NCI-H1092 treated with DMSO at 0.1 percent for 48 hours (cell line): ENCODE measurements at regions not wholly inside any gene's neighbourhood (a gene's known extent, or its start where the extent isn't known, plus 50 kb on each side); places are given as distances from the start of the nearest gene placed in this dataset.

Experiments used
- DNase-seq: peaks from one replicate; lab custom pipeline; 2025; lab: John Stamatoyannopoulos, UW

DNA sequence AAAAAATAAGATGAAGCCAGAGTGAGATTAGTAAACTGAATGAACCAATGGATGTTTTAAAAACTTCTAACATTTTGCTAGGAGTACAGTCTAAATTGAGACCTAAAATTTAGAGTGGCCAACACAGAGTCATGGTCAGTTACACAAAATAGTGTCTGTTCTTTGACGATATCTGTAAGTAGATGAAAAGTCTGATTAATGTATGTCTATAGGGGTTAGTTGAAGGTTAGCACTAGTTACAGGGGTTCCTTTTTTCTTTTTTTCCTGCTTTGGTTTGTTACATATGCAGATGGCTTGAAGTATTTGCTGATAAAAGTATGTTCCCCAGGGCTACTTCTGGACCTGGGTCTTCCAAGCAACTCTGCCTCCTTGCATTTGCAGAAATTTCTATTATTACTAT lies 90.1 kb upstream of the MTPN start:
- no peak for DNase-seq

DNA sequence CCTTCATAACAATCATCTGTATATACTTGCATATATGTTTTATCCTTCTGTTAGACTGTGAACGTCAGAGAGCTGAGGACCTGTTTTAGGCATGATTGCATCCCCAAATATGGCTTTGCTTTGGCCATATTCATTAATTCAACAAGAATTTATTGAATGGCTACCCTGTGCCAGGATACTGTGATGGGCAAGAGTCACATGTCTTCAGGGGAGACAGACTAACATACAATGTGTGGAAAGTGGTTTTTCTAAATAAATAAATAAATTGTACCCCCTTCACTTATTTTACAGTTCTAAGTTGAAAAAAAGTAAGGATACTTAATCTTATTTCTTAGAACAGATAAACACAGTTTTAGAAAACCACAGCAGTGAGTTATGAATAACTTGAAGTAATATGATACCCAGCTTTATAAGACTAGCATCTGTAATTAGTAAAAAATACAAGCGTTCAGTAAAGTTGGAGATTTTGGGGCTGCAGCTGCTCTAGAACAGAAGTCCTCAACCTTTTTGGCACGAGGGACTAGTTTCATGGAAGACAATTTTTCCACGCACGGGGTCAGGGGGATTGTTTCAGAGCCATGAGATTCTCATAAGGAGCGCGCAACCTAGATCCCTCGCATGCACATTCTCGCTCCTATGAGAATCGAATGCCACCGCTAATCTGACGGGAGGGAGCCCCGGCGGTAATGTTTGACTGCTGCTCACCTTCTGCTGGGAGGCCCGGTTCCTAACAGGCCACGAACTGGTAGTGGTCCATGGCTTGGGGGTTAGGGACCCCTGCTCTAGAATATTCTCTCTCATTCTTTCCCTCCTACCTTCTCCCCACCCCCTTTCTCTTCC lies 89.4 kb upstream of the MTPN start:
- DNase-seq = no peak

DNA sequence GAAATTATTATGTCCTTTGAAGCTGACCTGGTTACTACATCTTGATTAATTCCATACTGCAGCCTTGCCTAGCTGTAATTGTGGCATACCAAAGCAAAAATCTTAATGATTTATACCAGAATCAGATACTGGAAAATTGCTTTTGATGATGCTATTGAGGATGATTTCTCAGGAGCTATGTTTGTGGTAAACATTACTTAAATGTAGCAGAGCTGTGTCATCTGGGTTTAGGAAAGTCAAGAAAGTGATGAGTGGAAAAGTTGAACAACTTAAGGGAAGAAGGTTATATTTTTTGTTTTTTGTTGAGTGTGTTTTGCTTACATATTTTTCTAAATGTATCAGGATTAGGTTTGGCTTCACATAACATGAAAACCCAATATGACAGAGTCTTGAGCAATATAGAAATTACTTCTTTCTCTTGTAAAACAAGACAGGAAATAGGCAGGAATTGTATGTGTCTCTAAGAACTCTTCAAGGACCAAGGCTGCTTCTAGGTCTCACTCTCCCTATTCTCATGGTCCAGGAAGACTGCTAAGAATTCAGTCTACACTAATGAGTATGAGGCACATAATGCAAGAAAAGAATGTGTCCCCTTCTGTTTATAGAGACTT lies 87.6 kb upstream of the MTPN start:
- no peak for DNase-seq

DNA sequence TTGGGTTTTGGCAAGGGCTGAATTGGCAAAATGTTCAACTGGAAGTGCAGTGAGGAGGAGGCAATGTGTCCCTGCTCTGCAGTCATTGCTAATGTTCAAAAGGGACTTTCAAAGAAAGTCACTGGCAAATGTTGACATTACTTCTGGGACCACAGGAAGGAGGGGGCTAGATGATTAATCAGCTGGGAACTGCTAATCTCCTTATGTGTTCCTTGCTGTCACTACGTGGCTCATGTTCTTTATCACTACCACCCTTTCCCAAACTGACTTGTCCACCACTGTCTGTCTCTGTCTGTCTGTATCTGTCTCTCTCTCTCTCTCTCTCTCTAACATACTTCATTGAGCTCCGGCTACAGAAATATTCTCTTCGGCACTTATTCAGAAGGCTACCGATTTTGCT lies 86.9 kb upstream of the MTPN start:
- no peak for DNase-seq

DNA sequence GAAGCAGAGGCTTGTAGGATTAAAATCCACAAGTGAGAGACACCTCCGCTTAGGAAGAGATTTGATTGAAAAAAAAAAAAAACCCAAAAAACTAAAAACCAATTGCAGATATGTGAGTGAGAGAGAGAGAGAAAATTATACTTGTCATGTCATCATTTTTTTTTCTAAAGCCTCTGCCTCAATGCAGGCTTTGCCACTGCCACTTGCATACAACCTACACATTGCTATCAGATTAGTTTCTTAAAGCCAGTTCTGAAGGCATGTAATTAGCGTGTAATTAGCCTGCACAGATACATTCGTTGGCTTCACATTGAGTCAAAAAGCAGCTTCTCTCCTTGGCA lies 86.1 kb upstream of the MTPN start:
- no peak for DNase-seq

DNA sequence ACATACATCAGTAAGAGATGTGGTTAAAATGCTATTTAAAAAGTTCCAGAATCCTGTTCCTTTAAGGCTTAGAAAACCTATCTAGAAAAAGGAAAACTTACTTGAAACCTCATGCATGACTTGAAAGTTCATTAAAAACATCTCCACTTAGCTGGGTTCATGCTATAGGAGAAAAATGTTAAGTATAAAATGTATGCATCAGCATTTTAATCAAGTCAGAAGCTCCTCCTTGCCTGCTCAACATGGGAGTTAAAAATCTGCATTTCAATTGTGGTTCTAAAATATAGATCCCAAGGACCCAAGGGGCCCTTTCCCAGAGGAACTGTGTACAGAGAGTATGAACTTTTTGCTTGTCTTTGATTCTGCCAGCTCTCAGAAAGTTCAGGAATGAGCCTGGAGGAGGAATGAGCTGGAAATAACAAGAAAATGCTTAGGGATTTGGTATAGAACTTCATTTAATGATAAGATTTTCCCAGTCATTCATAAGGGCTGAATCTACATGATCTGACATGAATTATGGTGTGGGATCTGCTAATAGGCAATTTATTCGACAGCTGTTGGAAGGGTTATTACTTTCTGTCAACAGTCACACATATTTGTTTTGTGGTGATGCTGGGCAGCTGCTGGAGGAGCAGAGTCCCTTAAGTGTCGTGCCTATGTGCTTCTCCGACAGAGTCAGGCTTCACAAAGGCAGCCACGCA lies 85.6 kb upstream of the MTPN start:
- DNase-seq = peak; percentile 38

DNA sequence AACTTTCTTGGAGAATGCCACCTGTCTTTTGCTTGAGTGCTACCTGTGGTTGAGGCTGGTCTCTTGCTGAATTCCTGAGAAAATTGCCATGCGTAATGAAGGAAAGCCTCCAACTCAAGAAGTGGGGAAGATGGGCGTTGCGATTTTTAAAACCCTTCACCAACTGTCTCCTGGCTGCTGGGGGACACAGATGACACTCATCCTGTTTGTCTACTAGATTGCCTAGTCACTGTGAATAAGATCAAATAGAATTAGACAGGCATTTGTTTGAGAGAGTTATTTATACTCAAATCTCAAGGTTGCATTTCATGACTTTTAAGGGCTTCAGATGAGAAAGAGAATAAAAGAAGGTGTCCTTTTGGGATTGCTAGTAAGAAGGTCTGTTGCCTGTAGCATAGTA lies 84.3 kb upstream of the MTPN start:
- no peak for DNase-seq

DNA sequence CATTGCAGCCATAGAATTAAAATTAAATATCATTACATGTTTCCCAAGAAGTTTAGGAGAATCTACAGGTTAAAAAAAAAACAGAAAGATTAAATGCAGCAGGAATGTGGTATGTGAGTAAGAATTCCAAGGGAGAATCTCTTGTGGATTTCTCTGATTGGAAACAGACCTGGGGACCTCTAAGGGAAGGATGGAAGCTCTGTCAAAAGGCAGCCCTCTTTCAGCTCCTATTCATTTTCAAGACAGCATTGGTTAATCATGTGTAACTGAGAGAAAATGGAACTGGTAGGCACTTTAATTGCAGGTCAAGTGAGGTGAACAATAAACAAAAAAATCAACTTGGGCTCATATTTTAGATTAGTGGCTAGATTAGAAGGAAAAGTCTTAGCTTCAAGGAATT lies 81.4 kb upstream of the MTPN start:
- no peak for DNase-seq

DNA sequence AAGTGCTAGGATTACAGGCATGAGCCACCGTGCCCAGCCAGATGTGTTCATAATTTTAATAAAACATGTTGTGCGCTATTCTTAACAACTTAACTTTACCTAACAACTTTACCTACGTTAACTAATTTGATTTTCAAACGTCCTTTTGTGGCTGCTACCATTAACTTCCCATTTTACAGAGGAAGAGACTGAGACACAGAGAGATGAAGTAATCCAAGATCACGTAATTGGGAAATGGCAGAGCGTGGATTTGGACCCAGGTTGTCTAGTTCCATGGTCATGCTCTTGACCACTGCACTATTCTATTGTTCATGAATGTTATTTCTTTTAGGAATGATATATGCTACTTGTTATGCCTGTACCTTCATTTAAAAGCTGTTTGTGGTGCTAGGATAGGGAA lies 80.3 kb upstream of the MTPN start:
- DNase-seq = no peak

DNA sequence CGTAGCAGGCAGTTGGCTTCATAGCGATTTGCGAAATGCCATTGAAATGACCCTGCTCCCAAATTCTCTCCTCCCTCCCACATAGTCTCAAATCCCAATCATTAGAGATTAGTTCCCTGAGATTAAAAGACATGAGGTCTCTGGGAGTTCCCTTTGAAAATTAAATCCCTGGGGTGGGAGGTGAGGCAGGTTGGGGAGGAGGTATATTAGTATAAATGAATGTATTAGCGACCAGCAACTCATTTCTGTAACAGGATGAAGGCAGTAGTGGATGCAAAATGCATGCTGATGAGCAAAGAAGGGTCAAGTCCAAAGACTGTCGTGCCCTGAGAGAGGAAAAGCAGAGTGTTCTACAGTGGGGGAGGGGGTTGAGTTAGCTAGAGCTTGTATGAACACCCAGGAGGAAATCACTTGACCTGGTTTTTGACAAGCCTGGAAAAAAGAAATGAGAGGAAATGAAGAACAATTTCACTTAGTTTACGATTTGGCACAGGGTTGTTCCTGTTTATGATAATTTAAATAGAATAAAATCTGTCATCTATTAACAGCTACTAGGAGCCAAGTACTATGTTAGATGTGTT lies 79.6 kb upstream of the MTPN start:
- no peak for DNase-seq

DNA sequence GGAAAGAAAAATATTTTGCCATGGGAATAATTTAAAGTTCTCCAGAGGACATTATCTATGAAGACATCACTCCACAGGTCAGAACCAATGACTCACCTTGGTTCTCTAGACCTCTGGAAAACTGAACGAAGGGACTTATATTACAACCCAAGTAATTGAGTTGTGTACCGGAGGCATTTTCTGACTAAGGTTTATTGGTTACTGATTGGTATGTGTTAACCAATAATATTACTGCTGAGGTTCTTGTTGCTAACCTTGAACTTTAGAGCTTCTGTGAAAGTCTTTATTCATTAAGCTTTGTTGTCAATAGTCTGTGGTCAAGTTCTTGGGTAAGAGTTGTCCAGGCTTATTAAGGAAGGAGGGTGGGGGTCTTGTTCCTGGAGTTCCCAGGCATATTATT lies 78.1 kb upstream of the MTPN start:
- no peak for DNase-seq

DNA sequence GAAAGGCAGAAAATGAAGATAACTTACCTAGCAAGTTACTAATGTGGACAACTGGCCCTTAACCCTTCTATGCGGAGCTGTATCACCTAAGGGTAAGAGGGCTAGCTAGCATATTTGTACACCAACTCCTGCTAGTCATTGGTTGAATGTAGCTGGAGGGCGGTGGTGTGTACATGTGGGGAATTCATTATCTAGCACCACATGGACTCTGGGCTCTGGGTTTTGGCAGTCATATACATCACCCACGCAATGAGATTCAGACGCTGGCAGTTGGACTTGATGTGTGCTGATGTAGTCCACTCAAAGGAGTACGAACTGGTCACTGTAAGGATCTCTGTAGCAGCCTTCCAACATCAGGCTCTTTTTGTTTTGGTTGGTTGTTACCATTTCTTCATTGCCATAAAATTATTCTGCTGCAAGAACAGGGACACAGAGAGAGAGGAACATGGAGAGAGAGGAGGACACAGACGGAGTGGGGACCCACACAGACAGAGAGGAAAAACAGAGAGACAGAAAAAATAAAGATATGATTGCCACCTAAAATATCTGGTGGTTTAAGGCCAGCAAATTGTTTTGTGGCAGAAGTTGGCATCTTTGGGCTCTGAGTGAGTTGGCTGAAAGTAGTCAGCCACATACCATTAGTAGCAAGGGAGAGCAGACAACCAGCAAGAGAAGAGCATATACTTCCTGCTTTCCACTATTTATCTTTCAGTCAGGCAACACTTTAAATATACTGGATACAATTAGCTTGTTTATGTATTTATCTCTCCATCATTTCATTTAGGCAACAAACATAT lies 76.7 kb upstream of the MTPN start:
- DNase-seq = no peak

DNA sequence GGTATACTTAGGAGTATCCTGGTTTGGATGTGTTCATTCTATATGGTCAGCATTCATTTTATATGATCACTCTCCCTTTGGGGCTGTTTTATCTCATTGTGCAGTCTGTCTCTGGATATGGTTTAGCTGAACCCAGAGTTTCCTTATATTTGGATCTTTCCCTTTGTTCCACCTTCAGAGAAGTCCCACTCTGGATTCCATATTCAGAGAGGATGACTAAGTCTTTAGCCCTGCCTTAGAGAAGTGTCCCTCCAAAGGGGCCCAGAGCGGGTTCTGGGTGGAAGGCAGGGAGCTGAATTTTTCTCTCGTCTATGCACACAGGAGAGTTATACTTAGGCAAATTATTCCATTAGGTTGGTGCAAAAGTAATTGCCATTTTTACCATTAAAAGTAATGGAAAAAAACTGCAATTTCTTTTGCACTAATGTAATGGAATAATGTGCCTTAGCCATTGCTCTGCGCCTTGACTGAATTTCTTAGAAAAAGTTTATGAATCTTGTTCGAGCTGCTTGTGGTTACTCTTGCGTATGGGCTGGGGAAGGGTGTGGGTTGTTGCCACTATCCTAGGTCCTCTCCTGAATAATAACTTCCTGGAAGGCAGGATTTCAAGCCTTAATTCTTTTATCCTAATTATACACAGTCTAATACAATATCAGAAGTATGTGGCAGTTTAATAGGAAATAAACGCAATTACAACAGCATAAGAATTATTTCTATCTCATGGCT lies 74.2 kb upstream of the MTPN start:
- no peak for DNase-seq

DNA sequence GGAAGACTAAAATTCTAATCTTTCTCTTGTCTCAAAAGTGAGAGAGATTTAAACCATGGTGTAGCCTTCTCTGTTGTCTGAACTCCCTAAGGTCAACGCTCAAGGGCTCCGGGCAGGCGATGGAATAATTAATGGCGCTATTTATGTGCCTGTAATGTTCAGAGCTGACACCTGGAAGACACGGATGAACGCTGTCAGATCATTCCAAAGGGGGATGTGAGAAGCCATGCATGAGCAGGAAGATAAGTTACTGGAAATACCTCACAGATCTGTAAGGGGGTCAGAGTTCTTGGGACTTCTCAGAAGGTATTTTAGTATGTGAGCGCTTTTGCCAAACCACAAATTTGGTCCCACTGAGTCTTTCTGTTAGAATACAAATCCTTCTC lies 73.3 kb upstream of the MTPN start:
- no peak for DNase-seq

DNA sequence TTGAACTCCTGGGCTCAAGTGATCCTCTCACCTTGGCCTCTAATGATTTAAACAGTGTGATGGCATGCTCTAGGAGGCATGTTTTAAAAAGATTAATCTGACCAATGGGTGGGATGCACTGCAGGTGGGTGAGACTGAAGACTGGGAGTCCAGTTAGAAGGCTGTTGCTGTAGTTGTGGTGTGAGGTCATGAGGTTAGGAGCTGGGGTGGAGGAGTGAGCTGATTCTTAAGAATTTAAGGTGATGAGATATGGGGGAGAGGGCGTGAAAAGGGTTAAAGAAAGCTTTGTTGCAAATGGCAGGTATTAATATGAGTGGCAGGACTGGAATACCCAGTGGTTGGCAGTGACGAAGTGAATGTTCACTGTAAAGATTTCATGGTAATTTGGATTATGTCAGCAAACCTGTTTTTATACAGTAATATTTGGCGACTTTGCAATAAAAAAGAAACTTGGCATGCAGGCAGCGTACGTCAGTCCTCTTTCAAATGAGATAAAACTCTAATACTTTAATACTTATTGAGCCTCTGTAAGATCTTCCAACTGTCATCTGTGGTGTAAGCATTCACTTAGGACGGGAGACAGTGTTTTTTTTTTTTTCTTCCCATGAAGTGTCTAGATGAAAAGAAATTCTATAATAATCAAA lies 72.8 kb upstream of the MTPN start:
- no peak for DNase-seq

DNA sequence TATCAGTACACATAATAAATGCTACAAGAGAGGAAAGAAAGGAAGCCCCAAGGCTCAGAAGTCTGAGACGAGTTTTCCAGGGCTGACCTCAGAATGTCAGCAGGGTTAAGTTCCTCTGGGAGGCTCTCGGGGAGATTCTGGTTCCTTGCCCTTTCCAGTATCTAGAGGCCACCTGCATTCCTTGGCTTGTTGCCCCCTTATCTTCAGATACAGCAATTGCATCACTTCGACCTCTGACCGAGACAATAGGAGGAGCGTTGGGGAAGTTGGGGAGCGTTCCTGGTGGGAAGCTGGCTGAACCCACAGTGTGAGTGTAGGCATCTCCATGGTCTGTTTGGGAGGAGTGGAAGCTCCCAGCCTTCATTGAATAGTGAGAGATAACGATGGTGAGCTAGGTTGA lies 72.0 kb upstream of the MTPN start:
- DNase-seq = no peak

DNA sequence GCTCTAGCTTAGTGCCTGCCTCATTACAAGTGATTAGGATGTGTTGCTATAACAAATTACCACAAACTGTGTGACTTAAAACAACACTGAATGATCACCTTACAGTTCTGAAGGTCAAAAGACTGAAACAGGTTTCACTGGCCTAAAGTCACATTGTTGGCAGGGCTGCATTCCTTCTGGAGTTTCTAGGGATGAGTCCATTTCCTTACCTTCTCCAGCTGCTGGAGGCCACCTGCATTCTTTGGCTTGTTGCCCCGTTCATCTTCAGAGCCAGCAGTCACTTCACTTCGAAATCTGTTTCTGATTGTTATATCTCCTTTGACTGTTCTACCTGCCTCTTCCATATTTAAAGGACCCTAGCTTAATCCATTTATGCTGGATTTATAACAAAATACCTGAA lies 69.4 kb upstream of the MTPN start:
- no peak for DNase-seq

DNA sequence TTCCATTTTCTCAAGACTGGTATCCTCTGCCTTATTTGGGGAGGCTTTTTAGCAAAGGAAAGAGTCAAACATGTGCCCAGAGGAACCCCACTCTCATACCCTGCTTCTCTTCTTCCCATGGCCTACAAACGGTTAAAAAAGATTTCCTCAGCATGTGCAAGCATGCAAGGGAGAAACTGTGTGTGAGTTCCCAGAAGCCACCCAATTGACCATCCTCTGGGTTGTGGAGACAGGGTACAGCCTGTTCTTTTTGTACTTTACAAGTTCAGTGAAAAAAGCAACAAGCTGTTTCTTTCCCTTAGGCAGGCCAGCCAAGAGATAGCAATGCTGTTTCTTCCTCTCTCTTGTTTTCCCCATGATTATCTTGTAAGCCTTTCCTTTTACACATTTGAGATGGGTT lies 68.8 kb upstream of the MTPN start:
- no peak for DNase-seq

DNA sequence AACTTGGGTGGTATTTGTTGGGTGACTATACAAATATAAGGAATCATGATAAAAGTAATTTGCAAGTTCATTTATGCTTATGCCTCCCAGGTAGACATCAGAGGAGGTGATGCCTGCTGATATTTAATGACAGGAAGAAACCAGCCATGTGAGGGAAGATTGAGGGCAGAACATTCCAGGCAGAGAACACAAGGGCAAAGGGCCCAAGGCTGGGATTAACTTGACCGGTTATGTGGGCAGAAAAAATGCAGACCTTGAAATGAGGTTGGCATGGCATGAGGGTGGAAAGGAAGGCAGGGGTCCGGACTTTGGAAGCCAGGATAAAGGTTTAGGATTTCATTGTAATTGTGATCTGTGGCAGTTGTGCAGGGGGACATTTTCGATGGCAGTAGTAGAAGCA lies 68.0 kb upstream of the MTPN start:
- no peak for DNase-seq

DNA sequence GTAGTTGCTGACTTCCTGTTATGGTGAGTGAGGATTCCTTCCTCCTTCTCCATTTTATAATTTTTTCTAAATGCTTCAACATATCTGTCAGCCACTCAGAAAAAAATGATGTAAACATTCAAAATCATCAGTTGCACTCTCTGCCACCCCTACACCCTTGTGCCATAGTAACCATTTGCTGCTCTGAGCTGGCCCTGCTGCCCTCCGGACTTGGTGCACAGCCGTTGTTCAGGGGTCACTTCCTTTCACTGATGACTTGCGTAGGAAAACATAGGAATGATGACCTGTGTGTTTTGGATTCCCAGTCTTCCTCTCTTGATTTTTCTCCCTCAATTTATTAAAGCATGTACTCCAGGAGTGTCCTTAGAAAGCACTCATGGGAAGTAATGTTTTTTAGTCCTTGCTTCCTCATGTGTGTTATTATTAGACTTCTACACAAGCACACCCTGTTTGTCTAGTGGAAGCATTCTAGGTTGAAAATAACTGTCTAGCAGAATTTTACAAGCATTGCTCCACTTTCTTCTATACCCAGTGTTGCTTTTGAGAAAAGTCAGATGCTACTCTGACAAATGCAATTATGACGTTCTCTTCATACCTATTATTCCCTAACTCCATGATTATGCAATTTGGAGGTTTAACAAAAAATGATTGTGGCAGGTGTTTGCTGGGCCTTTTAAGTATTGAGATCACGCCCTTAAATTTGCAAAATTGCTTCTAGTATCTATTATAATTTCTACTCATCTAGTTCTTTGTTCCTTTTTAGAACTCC lies 62.6 kb upstream of the MTPN start:
- DNase-seq = no peak
